ENCODE measurements at regions not wholly inside any gene's neighbourhood (a gene's known extent, or its start where the extent isn't known, plus 50 kb on each side); places are given as distances from the start of the nearest gene placed in this dataset.

DNA sequence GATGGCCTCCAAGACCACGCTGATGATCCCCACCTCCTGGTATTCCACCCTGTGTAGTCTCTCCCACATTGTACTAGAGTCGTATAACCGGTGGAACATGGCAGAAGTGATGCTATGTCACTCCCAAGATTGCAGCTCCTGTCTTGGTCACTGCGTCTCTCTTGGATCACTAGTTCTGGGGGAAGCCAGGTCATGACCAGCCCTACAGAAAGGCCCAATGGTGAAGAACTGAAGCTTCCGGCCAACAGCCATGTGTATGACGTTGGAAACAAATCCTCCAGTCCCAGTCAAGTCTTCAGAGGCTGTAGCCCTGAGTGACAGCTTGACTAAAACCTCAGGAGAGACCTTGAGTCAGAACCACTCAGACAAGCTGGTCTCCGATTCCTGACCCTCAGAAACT is 61.9 kb upstream of the FNDC3B start:
- TF ChIP-seq, protein P1, sequence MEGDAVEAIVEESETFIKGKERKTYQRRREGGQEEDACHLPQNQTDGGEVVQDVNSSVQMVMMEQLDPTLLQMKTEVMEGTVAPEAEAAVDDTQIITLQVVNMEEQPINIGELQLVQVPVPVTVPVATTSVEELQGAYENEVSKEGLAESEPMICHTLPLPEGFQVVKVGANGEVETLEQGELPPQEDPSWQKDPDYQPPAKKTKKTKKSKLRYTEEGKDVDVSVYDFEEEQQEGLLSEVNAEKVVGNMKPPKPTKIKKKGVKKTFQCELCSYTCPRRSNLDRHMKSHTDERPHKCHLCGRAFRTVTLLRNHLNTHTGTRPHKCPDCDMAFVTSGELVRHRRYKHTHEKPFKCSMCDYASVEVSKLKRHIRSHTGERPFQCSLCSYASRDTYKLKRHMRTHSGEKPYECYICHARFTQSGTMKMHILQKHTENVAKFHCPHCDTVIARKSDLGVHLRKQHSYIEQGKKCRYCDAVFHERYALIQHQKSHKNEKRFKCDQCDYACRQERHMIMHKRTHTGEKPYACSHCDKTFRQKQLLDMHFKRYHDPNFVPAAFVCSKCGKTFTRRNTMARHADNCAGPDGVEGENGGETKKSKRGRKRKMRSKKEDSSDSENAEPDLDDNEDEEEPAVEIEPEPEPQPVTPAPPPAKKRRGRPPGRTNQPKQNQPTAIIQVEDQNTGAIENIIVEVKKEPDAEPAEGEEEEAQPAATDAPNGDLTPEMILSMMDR (IDR thresholded peaks at IDR 0.05) = no peak
- TF ChIP-seq EP300 (IDR thresholded peaks at IDR 0.05; ENCODE audit: low read depth) = no peak
- TF ChIP-seq POLR2AphosphoS5 (IDR thresholded peaks at IDR 0.05) = no peak

All from transverse colon (tissue), 4 donors.